ENCODE measurements at regions not wholly inside any gene's neighbourhood (a gene's known extent, or its start where the extent isn't known, plus 50 kb on each side); places are given as distances from the start of the nearest gene placed in this dataset.
"Not testable (repeated sequence)": the region's sequence is repeated elsewhere in the genome, so short reads cannot be mapped to it uniquely, and the experiment has no call there.

GRCh38 chr12:29957835-29958234 is 174.1 kb upstream of the TMTC1 start:
- no peak for DNase-seq (ENCODE audit: low read depth)

- DNase-seq (ENCODE audit: low read depth): no peak
Measured at GRCh38 chr12:29945904-29946303, 162.2 kb upstream of the TMTC1 start.

DNA sequence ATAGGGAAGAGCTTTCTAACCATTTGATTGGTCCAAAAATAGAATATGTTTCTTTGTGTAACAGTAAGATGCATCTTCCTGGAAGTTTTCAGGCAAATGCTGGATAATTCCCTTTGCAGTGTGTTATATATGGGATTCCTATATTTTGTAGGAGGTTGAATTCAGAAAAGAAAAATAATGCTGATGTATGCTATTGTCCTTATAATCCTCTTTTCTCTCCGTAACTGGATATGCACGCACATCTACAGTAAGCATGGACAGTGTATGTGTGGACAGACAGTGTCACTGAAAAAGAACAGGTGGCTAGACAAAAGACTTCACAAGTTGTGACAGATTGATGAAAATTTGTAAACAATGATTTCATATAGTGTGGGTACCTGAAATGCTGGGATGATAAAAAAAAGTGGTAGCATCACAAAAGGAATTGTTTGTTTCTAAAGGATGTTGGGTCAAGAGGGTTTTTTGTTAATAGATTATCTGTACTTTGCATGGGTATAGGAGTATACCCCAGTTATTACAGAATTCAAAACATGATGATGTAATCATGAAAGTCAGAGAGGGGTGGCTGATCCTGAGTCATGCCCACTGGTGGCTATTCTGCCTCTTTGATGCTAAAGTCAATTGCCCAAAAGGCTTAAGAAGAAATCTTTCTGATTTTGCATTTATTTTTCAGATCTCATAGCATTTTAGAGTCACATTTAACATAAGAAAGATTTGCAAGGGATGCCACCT is 160.7 kb upstream of the TMTC1 start:
- no peak for DNase-seq (ENCODE audit: low read depth)

- no peak for DNase-seq (ENCODE audit: low read depth)
Measured at GRCh38 chr12:29943683-29944082, 159.9 kb upstream of the TMTC1 start.

- DNase-seq (ENCODE audit: low read depth): no peak
Measured at GRCh38 chr12:29940811-29941210, 157.1 kb upstream of the TMTC1 start.

DNA sequence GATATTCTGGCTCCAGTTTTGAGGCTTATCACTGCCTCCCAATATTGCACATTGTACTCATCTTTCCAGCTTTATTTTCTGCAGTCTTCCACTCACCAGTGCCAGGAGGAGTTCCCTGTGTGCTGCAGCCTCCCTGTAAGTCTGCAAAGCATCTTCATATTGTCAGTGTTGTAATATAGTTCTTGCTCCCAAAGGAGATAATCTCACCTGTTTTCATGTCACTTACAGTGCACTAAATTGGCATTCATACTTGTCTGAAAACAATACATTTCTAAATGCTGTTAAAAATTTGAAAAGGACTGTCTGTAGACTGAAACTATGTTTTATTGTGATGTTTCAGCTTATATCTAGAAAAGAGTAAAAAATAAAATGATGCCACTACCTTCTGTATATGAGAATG is 146.8 kb upstream of the TMTC1 start:
- DNase-seq (ENCODE audit: low read depth): no peak

DNA sequence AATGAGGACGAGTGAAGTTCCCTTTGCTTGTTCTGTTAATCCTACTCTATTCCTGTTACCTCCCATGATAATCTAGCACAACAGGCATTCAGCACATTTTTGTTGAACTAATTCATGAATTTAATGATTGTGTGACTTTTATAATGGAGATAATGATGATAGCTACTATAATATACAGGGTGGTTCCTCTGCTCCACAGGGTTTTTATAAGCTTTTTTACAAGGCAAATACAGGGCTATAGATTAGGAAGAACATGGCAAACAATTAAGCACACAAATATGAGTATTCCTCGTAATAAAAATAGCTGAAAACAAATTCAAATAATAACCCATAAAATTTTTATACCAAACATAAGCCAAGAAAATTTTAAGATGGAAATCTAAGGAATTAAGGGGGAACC is 145.6 kb upstream of the TMTC1 start:
- no peak for DNase-seq (ENCODE audit: low read depth)

DNA sequence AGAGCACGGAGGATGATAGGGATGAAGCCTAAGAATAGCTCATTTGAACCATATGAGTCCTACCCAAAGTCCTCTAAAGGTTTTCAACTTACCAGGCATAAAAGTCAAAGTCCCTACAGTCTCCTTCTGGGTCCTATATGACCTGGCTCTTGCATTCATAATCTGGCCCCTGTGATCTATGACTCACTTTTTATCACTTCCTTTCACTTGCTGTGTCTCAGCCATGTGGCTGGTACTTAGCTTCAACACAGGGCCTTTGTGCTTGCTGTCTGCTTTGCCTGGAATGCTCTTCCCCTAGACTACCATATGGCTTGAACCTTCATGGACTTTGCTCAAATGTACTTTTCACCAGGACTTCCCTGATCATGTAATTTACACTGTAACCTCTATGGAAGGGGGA is 137.6 kb upstream of the TMTC1 start:
- peak; percentile 69 for DNase-seq (ENCODE audit: low read depth)

GRCh38 chr12:29908157-29908556 is 124.4 kb upstream of the TMTC1 start:
- no peak for DNase-seq (ENCODE audit: low read depth)

GRCh38 chr12:29907461-29907860 is 123.7 kb upstream of the TMTC1 start:
- DNase-seq (ENCODE audit: low read depth): no peak

GRCh38 chr12:29902043-29902442 is 118.3 kb upstream of the TMTC1 start:
- DNase-seq (ENCODE audit: low read depth): no peak

DNA sequence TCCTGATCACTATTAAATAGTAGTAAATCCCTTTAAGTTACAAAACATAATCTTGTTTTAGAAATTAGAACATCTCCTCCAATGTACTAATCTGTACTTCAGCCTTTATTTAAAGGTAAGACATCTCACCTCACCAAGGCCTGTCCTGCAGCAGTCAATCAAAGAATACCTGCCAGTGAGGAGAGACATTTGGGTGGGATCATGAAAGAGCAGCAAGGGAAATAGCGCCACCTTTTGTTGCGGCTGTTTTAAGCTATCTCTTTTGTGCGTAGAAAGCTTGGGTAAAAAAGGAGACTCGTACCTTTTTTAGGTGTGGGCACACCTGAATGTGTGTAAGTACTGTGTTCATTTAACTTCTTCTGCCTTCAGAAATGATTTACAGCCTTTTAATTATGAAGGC is 117.8 kb upstream of the TMTC1 start:
- DNase-seq (ENCODE audit: low read depth): no peak

- no peak for DNase-seq (ENCODE audit: low read depth)
Measured at GRCh38 chr12:29899212-29899931, 115.6 kb upstream of the TMTC1 start.

- no peak for DNase-seq (ENCODE audit: low read depth)
Measured at GRCh38 chr12:29895966-29896365, 112.2 kb upstream of the TMTC1 start.

DNA sequence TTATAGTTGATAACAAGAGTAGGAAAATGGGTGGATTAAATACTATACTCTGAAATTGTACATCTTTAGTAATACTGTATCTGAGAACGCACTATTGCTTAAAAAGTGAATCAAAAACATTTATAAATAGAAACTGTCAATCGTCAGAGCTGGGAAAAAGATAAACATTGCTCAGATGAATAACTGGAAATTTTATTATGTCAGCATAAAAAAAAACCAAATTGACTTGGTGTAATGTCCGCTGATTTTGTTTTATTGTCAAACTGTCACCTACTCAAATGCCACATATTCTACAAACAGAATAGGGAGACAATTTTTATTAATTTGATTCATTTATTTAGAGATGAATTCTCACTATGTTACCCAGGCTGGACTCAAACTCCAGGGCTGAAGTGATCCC is 109.3 kb upstream of the TMTC1 start:
- no peak for DNase-seq (ENCODE audit: low read depth)

- no peak for DNase-seq (ENCODE audit: low read depth)
Measured at GRCh38 chr12:29891792-29892191, 108.0 kb upstream of the TMTC1 start.

- peak; percentile 47 for DNase-seq (ENCODE audit: low read depth)
Measured at GRCh38 chr12:29889737-29890136, 106.0 kb upstream of the TMTC1 start.

GRCh38 chr12:29888777-29889176 is 105.0 kb upstream of the TMTC1 start:
- no peak for DNase-seq (ENCODE audit: low read depth)

DNA sequence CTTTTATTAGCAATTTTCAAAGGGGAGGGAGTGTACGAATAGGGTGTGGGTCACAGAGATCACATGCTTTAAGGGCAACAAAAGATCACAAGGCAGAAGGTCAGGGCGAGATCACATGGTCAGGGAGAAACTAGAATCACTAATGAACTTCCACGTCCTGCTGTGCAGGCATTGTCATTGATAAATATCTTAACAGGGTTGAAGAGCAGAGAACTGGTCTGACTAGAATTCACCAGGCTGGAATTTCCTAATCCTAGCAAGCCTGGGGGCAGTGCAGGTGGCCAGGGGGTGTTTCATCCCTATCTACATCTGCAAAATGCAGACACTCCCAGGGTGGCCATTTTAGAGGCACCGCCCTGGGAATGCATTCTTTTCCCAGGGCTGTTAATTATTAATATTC is 101.2 kb upstream of the TMTC1 start:
- not testable (repeated sequence) for DNase-seq (ENCODE audit: low read depth)

DNA sequence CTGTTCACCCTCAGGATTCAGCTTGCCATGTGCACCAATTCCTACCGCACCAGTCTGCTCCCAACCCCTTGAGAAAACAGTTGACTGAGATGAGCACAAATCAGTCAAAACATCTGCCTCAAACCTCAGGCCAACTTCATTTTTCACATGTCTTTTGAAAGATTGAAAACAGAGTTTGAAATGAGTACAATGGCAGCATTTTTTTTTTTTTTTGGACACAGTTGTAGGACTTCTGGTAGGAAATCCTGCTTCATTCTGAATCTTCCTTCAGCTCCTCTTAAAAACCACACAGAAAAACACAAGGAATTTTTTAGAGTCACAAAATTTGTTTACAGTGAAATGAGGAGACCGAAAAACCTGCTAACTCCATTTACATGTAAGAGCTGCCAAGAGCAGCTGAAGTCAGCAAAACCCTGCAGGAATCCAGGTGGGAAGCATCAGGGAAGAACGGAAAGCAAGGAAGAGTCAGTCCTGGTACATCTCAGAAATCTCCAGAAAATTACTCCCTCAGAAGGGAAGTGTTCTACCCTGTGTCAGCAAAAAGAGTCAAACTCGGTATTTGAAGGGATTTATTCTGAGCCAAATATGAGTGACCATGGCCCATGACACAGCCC is 100.3 kb upstream of the TMTC1 start:
- DNase-seq (ENCODE audit: low read depth): no peak

DNA sequence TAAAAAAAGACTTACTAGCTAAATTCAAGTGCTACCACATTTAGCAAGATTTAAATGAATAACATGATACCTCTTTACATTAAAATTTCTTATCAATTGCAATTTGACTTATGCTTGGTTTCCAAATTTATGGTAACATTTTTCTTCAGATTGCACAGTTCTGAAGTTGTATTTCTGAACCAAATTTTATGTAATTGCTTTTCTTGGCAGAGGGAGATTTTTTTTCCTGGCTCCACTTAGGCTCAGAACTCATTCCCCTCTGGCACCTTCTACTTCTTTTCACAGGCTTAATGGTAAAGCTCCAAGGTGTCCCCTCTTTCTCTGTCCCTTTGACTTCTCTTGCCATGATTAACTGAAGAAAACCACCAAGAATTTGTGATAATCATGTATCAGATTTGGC is 99.8 kb upstream of the TMTC1 start:
- DNase-seq (ENCODE audit: low read depth): no peak

DNA sequence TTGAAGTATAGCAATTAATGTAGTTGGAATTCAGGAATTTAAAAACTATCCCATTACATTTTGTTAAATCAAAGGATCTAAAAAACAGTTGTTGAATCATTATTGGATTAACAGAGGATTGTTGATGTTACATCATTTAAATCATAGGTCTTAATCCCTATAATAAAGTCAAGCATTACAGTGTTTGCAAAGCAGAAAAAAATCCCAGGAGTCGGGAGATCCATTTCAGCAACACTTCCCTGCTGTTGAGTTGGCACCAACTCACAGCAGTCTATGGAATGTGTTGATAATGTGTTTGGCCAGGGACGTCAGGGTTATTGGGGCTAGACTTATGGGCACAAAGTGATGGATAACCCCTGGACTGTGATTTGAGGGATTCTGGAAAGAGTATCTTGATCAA is 99.1 kb upstream of the TMTC1 start:
- no peak for DNase-seq (ENCODE audit: low read depth)

DNA sequence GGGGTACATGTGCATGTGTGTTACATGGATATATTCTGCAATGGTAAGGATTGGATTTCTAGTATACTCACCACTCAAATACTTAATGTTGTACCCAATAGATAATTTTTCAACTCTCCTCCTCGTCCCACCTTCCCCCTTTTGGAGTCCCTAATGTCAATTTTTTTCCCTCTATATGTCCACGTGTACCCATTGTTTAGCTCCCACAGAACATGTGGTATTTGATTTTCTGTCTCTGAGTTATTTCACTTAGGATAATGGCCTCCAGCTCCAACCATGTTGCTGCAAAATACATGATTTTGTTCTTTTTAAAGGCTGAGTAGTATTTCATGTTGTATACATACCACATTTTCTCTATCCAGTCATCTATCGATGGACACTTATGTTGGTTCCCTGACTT is 97.2 kb upstream of the TMTC1 start:
- DNase-seq (ENCODE audit: low read depth): no peak

All from HS-27A (cell line).